ENCODE measurements at regions not wholly inside any gene's neighbourhood (a gene's known extent, or its start where the extent isn't known, plus 50 kb on each side); places are given as distances from the start of the nearest gene placed in this dataset.
A peak's percentile ranks its signal among the peaks of the same experiment; 100 is the strongest.

- TF ChIP-seq CTCF (IDR thresholded peaks at IDR 0.05; ENCODE audit: borderline replicate concordance): no peak
- Histone ChIP-seq H3K27ac (replicated peaks) (no peak overlapping the region), H3K4me3 (no peak overlapping the region), H3K9me3 (replicated peaks) (no peaks in the 10 kb centered on the region), H3K27me3 (ENCODE audit: low read depth) (peaks cover 93% of the 10 kb centered on the region), H3K36me3 (no peaks in the 10 kb centered on the region), H3K4me1 (no peaks in the 10 kb centered on the region)
- DNase-seq: no peak
- intact Hi-C loops (cut with micrococcal nuclease): no loop called here
These were observed 142.3 kb downstream of the IRF8 start for GRCh38 chr16:86041215-86041614.

GRCh38 chr16:86041807-86042206, 142.8 kb downstream of the IRF8 start:
- TF ChIP-seq CTCF (IDR thresholded peaks at IDR 0.05; ENCODE audit: borderline replicate concordance): no peak
- Histone ChIP-seq H3K36me3 (no peaks in the 10 kb centered on the region), H3K27ac (replicated peaks) (no peak overlapping the region), H3K27me3 (ENCODE audit: low read depth) (peaks cover 94% of the 10 kb centered on the region), H3K9me3 (replicated peaks) (no peaks in the 10 kb centered on the region), H3K4me3 (no peak overlapping the region), H3K4me1 (no peaks in the 10 kb centered on the region)
- DNase-seq: no peak
- intact Hi-C loops (cut with micrococcal nuclease): no loop called here

DNA sequence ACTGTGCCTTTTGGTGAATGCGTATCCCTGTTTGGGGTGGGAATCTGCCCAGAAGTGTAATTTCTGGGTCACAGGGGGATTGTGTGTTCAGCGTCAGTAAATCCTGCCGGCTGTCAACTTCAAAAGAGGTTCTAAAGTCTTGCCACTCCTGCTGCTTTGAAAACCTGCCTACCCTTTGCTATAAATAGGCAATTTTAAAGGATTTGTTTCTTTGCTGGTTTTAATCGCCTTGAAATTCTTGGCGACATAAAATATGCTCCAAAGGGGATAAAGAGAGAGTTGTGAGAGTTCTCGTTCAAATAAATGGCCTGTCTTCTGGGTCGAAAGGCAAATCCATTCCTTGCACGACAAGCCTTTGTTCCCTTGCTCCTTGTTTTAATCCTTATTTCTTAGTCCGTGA, 143.4 kb downstream of the IRF8 start:
- Histone ChIP-seq H3K36me3 (no peaks in the 10 kb centered on the region), H3K27me3 (ENCODE audit: low read depth) (peaks cover 94% of the 10 kb centered on the region)
- no peak for TF ChIP-seq CTCF (IDR thresholded peaks at IDR 0.05; ENCODE audit: borderline replicate concordance)

GRCh38 chr16:86042996-86043725, 144.2 kb downstream of the IRF8 start:
- DNase-seq: no peak
- TF ChIP-seq CTCF (IDR thresholded peaks at IDR 0.05; ENCODE audit: borderline replicate concordance): no peak
- Histone ChIP-seq H3K4me1 (no peaks in the 10 kb centered on the region), H3K27me3 (ENCODE audit: low read depth) (peaks cover 94% of the 10 kb centered on the region), H3K27ac (replicated peaks) (no peak overlapping the region), H3K36me3 (no peaks in the 10 kb centered on the region), H3K9me3 (replicated peaks) (no peaks in the 10 kb centered on the region), H3K4me3 (no peak overlapping the region)
- intact Hi-C loops (cut with micrococcal nuclease): no loop called here

More for the DNA sequence above, 143.4 kb downstream of the IRF8 start:
- no peak for DNase-seq
- no peaks in the 10 kb centered on the region for H3K9me3 ChIP-seq (replicated peaks)
- intact Hi-C loops (cut with micrococcal nuclease): no loop called here
- H3K27ac ChIP-seq (replicated peaks): no peak overlapping the region
- no peaks in the 10 kb centered on the region for H3K4me1 ChIP-seq
- no peak overlapping the region for H3K4me3 ChIP-seq

- intact Hi-C loops (cut with micrococcal nuclease): no loop called here
- Histone ChIP-seq H3K4me3 (no peak overlapping the region), H3K9me3 (replicated peaks) (no peaks in the 10 kb centered on the region), H3K36me3 (no peaks in the 10 kb centered on the region), H3K4me1 (no peaks in the 10 kb centered on the region), H3K27ac (replicated peaks) (no peak overlapping the region), H3K27me3 (ENCODE audit: low read depth) (peaks cover 94% of the 10 kb centered on the region)
- TF ChIP-seq CTCF (IDR thresholded peaks at IDR 0.05; ENCODE audit: borderline replicate concordance): peak; percentile 55
- DNase-seq: no peak
These were observed 145.3 kb downstream of the IRF8 start for GRCh38 chr16:86044241-86044671.
